ENCODE measurements at regions not wholly inside any gene's neighbourhood (a gene's known extent, or its start where the extent isn't known, plus 50 kb on each side); places are given as distances from the start of the nearest gene placed in this dataset.

DNA sequence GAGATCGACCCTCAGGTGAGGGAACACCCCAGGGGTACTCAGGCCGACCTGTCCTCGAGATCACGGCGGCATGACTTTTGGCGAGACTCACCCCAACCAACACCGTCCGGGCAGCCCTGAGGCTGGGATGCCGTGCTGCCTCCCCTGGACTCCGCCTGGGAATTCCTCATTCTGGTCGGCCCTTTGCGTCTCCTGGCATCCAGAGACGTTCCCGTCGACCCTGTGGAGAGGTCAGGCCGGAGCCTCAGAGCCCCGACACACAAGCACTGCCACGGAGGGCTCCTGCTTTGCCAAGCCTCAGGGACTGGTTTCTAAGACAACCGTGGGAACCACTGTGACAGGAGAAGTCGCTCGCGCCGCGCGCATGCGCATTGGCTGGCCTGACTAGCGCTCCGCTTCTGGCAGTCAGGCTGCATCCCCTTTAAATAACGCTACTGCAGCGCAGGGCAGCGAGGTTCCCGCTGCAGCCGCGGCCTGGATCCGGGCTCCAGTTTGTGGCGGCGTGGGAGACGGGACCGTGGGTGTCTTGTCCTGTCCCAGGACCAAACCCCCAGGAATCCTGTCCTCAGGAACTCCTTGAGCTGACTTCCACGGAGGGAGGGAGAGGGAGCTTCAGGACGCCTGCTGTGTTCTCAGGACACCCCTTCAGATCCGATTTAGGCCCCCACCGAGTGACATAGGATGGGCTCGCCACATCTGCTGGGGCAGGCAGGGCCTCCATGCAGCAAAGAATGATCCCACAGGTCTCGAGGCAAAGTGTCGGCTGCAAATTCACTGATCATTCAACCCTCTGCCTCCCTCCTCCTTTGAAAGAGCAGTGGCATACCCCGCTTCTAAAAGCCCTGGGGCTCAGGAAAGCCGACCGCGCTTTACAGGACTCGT, 163.2 kb upstream of the ZNF337 start:
- TF ChIP-seq CTCF (IDR thresholded peaks at IDR 0.05) (no peak), POLR2A (IDR thresholded peaks at IDR 0.05) (no peak)
